ENCODE measurements at regions not wholly inside any gene's neighbourhood (a gene's known extent, or its start where the extent isn't known, plus 50 kb on each side); places are given as distances from the start of the nearest gene placed in this dataset.

- TF ChIP-seq CTCF (IDR thresholded peaks at IDR 0.05; ENCODE audit: borderline replicate concordance, extremely low read depth, low read length, poor library complexity, severe bottlenecking) (no peak), EZH2 (IDR thresholded peaks at IDR 0.05; ENCODE audit: borderline replicate concordance, low read depth, low read length, severe bottlenecking) (no peak)
Measured at GRCh38 chr14:24715239-24715638, 81.2 kb upstream of the GZMB start.

All from DND-41 (cell line).